Ishikawa (cell line): ENCODE measurements at regions not wholly inside any gene's neighbourhood (a gene's known extent, or its start where the extent isn't known, plus 50 kb on each side); places are given as distances from the start of the nearest gene placed in this dataset.

Experiments used
- CEBPB ChIP-seq: IDR thresholded peaks from 2 replicates; pipeline ENCODE4 v1.6.1; 2012
- CREB1 ChIP-seq: IDR thresholded peaks from 2 replicates; pipeline ENCODE4 v1.6.1; 2012; ENCODE audit warnings: low read depth
- EGR1 ChIP-seq: IDR thresholded peaks from 2 replicates; pipeline ENCODE4 v1.6.1; 2012
- EP300 ChIP-seq: IDR thresholded peaks from 2 replicates; pipeline ENCODE4 v1.6.1; 2012; ENCODE audit warnings: borderline replicate concordance
- FOXM1 ChIP-seq: IDR thresholded peaks from 2 replicates; pipeline ENCODE4 v1.6.1; 2012; ENCODE audit warnings: low read depth, borderline replicate concordance
- MAX ChIP-seq: IDR thresholded peaks from 2 replicates; pipeline ENCODE4 v1.6.1; 2012
- NFIC ChIP-seq: IDR thresholded peaks from 2 replicates; pipeline ENCODE4 v1.6.1; 2012
- RAD21 ChIP-seq: IDR thresholded peaks from 2 replicates; pipeline ENCODE4 v1.6.1; 2012; ENCODE audit warnings: low read depth
- TAF1 ChIP-seq: IDR thresholded peaks from 2 replicates; pipeline ENCODE4 v1.6.1; 2012; ENCODE audit warnings: low read depth, mild to moderate bottlenecking
- TCF12 ChIP-seq: IDR thresholded peaks from 2 replicates; pipeline ENCODE4 v1.6.1; 2012; ENCODE audit warnings: low read depth
- TEAD4 ChIP-seq: IDR thresholded peaks from 2 replicates; pipeline ENCODE4 v1.6.1; 2012
- YY1 ChIP-seq: IDR thresholded peaks from 2 replicates; pipeline ENCODE4 v1.6.1; 2012; ENCODE audit warnings: low read depth
- ZBTB7A ChIP-seq: IDR thresholded peaks from 2 replicates; pipeline ENCODE4 v1.6.1; 2012; ENCODE audit warnings: low read depth
- TF ChIP-seq, protein P1 (sequence below): IDR thresholded peaks from 2 replicates; pipeline ENCODE4 v1.6.1; 2012; ENCODE audit warnings: low read depth, mild to moderate bottlenecking
- TF ChIP-seq, protein P2 (sequence below): IDR thresholded peaks from 2 replicates; pipeline ENCODE4 v1.6.1; 2012

DNA sequence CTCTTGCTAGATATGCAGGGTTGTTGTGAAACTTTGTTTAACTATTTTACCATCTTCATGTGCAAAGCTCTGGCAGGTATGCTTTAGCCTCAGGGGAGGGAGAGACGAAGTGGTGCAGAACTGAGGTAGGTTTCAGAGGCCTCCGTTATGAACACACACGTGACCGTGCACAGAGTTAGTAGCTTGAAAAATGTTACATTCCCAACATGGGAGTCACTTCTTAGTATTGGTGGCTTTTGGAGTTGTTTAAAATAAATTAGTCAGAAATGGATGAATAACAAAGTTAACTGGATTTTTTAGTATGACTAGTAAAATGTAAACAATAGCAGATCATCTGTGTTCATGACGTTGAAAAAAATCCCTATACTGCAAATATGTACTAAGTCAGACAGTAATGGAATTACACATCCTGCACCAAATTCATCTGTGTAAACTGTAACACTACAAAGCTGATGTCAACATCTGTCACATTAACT lies 279.6 kb downstream of the KLF13 start:
- no peak for TF ChIP-seq CEBPB

DNA sequence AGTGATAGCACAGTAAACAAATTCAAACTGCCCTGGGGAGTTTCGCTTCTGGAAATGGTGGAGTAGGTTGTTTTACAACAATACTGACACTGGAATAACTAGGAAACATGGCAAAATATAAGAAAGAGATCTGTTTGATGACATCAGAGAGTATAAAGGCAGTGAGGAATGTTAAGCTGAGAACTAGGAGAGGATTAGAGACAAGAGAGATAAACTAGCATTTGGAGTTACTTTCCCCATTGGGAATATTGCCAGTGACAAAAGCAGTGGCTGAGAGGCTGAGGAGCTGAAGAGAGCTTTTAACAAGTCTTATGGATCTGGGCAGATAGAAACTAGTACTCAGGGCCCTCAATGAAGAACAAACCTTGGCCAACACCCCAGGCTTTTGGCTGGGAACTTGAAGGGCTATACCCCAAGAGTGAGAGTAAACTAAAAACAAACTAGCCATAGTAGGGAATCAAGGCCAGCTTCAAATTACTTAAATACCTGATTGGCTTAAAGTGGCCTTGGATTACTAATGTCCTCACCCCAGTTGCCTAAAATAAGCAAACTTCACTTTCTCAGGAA lies 280.4 kb downstream of the KLF13 start:
- TF ChIP-seq TCF12, result no peak
- no peak for TF ChIP-seq CREB1
- TF ChIP-seq, protein P1, sequence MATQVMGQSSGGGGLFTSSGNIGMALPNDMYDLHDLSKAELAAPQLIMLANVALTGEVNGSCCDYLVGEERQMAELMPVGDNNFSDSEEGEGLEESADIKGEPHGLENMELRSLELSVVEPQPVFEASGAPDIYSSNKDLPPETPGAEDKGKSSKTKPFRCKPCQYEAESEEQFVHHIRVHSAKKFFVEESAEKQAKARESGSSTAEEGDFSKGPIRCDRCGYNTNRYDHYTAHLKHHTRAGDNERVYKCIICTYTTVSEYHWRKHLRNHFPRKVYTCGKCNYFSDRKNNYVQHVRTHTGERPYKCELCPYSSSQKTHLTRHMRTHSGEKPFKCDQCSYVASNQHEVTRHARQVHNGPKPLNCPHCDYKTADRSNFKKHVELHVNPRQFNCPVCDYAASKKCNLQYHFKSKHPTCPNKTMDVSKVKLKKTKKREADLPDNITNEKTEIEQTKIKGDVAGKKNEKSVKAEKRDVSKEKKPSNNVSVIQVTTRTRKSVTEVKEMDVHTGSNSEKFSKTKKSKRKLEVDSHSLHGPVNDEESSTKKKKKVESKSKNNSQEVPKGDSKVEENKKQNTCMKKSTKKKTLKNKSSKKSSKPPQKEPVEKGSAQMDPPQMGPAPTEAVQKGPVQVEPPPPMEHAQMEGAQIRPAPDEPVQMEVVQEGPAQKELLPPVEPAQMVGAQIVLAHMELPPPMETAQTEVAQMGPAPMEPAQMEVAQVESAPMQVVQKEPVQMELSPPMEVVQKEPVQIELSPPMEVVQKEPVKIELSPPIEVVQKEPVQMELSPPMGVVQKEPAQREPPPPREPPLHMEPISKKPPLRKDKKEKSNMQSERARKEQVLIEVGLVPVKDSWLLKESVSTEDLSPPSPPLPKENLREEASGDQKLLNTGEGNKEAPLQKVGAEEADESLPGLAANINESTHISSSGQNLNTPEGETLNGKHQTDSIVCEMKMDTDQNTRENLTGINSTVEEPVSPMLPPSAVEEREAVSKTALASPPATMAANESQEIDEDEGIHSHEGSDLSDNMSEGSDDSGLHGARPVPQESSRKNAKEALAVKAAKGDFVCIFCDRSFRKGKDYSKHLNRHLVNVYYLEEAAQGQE, result no peak
- no peak for TF ChIP-seq MAX
- TF ChIP-seq FOXM1, result no peak
- TF ChIP-seq CEBPB, result no peak
- no peak for TF ChIP-seq EGR1
- TF ChIP-seq ZBTB7A, result no peak
- no peak for TF ChIP-seq TEAD4
- TF ChIP-seq TAF1, result no peak
- TF ChIP-seq, protein P2, sequence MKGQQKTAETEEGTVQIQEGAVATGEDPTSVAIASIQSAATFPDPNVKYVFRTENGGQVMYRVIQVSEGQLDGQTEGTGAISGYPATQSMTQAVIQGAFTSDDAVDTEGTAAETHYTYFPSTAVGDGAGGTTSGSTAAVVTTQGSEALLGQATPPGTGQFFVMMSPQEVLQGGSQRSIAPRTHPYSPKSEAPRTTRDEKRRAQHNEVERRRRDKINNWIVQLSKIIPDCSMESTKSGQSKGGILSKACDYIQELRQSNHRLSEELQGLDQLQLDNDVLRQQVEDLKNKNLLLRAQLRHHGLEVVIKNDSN, result no peak
- TF ChIP-seq RAD21, result no peak
- no peak for TF ChIP-seq NFIC
- no peak for TF ChIP-seq YY1
- no peak for TF ChIP-seq EP300

DNA sequence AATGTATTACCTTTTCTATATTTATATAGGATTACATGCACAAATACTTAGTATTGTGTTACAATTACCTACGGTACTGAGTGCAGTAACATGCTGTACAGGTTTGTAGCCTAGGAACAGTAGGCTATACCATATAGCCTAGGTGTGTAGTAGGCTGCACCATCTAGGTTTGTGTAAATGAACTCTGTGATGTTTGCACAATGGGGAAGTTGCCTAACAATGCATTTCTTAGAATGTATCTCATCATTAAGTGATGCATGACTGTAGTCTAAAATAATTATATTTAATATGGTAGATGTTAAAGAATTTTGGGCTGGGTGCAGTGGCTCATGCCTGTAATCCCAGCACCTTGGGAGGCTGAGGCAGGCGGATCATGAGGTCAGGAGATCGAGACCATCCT lies 281.0 kb downstream of the KLF13 start:
- TF ChIP-seq CREB1, result no peak
- no peak for TF ChIP-seq ZBTB7A
- no peak for TF ChIP-seq EGR1
- no peak for TF ChIP-seq TEAD4
- no peak for TF ChIP-seq EP300
- no peak for TF ChIP-seq CEBPB
- no peak for TF ChIP-seq RAD21

DNA sequence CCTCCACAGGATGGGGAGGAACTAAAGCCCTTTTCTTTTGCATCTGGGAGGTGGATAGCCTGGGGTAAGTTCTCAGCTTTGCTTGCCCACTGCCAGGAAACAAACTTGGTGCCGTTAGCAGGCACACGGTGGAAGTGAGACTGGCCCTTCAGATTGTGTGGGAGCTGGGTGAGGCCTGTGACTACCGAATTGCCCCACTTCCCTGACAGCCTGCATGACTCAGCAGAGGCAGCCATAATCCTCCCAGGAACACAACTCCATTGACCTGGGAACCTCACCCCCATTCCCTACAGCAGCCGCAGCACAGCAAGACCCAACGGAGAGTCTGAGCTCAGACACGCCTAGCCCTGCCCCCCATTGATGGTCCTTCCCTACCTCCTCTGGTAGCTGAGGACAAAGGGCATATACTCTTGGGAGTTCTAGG lies 282.6 kb downstream of the KLF13 start:
- TF ChIP-seq TEAD4, result no peak
- TF ChIP-seq YY1, result no peak
- TF ChIP-seq, protein P2, result no peak
- TF ChIP-seq CREB1, result no peak
- TF ChIP-seq CEBPB, result no peak
- TF ChIP-seq EP300, result no peak
- TF ChIP-seq TCF12, result no peak
- no peak for TF ChIP-seq MAX
- TF ChIP-seq RAD21, result no peak
- TF ChIP-seq NFIC, result no peak
- TF ChIP-seq, protein P1, result no peak
- TF ChIP-seq FOXM1, result no peak
- no peak for TF ChIP-seq ZBTB7A
- no peak for TF ChIP-seq TAF1
- no peak for TF ChIP-seq EGR1

DNA sequence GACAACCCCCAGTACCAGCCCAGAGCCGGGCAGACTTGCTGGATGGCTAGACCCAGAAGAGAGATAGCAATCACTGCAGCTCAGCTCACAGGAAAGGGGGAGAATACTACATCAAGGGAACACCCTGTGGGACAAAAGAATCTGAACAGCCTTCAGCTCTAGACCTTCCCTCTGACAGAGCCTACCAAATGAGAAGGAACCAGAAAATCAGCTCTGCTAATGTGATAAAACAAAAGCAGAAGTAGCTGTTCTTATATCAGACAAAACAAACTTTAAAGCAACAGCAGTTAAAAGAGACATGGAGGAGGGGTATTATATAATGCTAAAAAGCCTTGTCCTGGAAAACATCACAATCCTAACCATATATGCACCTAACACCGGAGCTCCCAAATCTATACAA lies 283.3 kb downstream of the KLF13 start:
- TF ChIP-seq ZBTB7A (no peak), EP300 (no peak), TEAD4 (no peak), CEBPB (no peak), TCF12 (no peak), RAD21 (no peak), TAF1 (no peak), FOXM1 (no peak), CREB1 (no peak), MAX (no peak)
- TF ChIP-seq, protein P1, result no peak
- TF ChIP-seq, protein P2, result no peak
